GM23338 (cell line): ENCODE measurements at regions not wholly inside any gene's neighbourhood (a gene's known extent, or its start where the extent isn't known, plus 50 kb on each side); places are given as distances from the start of the nearest gene placed in this dataset.

ENCODE experiments used
- ATAC-seq: fragments of 200-7000 bp; cut with Tn5 transposase; 3 replicates; pipeline ENCODE4 v1.9.1; 2020
- DNase-seq: peaks from one replicate; pipeline ENCODE4 v3.0.0-alpha.2; 2015; ENCODE audit warnings: low spot score
- H2AFZ ChIP-seq: fragments of 200-600 bp; sonication (generic); 2 replicates; pipeline ENCODE4 v1.8.0; 2016; ENCODE audit warnings: antibody characterized with exemption, mild to moderate bottlenecking, moderate library complexity
- H3F3A ChIP-seq: fragments of 200-600 bp; sonication (generic); replicated peaks from 2 replicates; pipeline ENCODE4 v1.8.0; 2017; ENCODE audit warnings: antibody characterized with exemption, mixed run types, low read depth
- H3K27ac ChIP-seq: fragments of 200-600 bp; sonication (generic); 2 replicates; pipeline ENCODE4 v1.6.1; 2016; ENCODE audit warnings: low read depth
- H3K27me3 ChIP-seq: fragments of 200-600 bp; sonication (generic); 2 replicates; pipeline ENCODE4 v1.8.0; 2016; ENCODE audit warnings: mild to moderate bottlenecking, mixed run types, moderate library complexity; ENCODE audit not compliant: insufficient read depth
- H3K36me3 ChIP-seq: fragments of 200-600 bp; sonication (generic); 2 replicates; pipeline ENCODE4 v1.8.0; 2016; ENCODE audit warnings: mild to moderate bottlenecking; ENCODE audit not compliant: insufficient read depth
- H3K4me1 ChIP-seq: fragments of 200-600 bp; sonication (generic); 2 replicates; pipeline ENCODE4 v1.8.0; 2016; ENCODE audit warnings: mild to moderate bottlenecking, moderate library complexity; ENCODE audit not compliant: insufficient read depth
- H3K4me2 ChIP-seq: fragments of 200-600 bp; sonication (generic); 2 replicates; pipeline ENCODE4 v1.7.1; 2017; ENCODE audit warnings: mixed run types
- H3K4me3 ChIP-seq: fragments of 200-600 bp; sonication (generic); 2 replicates; pipeline ENCODE4 v1.6.1; 2016; ENCODE audit warnings: mixed run types
- H3K79me2 ChIP-seq: fragments of 200-600 bp; sonication (generic); replicated peaks from 2 replicates; pipeline ENCODE4 v1.8.0; 2017; ENCODE audit warnings: mild to moderate bottlenecking; ENCODE audit not compliant: insufficient read depth
- H3K9me2 ChIP-seq: fragments of 200-600 bp; sonication (generic); 2 replicates; pipeline ENCODE4 v1.8.0; 2017; ENCODE audit not compliant: insufficient read depth
- H4K20me1 ChIP-seq: fragments of 200-600 bp; sonication (generic); replicated peaks from 2 replicates; pipeline ENCODE4 v1.8.0; 2017; ENCODE audit warnings: mild to moderate bottlenecking; ENCODE audit not compliant: insufficient read depth
- H3K27ac Mint-ChIP-seq: 2 replicates; pipeline ENCODE4 v1.8.0; 2020; ENCODE audit warnings: inconsistent platforms, mild to moderate bottlenecking, moderate library complexity, mixed read lengths
- H3K27me3 Mint-ChIP-seq: 3 replicates; pipeline ENCODE4 v1.8.0; 2022; ENCODE audit warnings: low read depth, mild to moderate bottlenecking, moderate library complexity, mixed read lengths, inconsistent platforms; ENCODE audit not compliant: insufficient read depth, poor library complexity
- H3K36me3 Mint-ChIP-seq: 3 replicates; pipeline ENCODE4 v1.8.0; 2021; ENCODE audit warnings: low read depth, mild to moderate bottlenecking, inconsistent platforms, moderate library complexity, mixed read lengths
- H3K4me1 Mint-ChIP-seq: 3 replicates; pipeline ENCODE4 v1.8.0; 2020; ENCODE audit warnings: mild to moderate bottlenecking, inconsistent platforms, mixed read lengths
- H3K4me3 Mint-ChIP-seq: 3 replicates; pipeline ENCODE4 v1.8.0; 2021; ENCODE audit warnings: moderate library complexity, mild to moderate bottlenecking, inconsistent platforms, mixed read lengths
- H3K9me3 Mint-ChIP-seq: 3 replicates; pipeline ENCODE4 v1.8.0; 2020; ENCODE audit warnings: moderate library complexity, mild to moderate bottlenecking, inconsistent platforms, mixed read lengths
- JUNB ChIP-seq: IDR thresholded peaks from one replicate; pipeline ENCODE4 v1.6.1; 2016; ENCODE audit warnings: antibody characterized with exemption; ENCODE audit not compliant: unreplicated experiment
- NANOG ChIP-seq: IDR thresholded peaks from 2 replicates; pipeline ENCODE4 v1.6.1; 2016; ENCODE audit warnings: antibody characterized with exemption, borderline replicate concordance
- ZNF114 ChIP-seq: fragments of 250-450 bp; sonication (Bioruptor Pico); IDR thresholded peaks from 2 replicates; pipeline ENCODE4 v1.5.0; 2020; ENCODE audit warnings: mild to moderate bottlenecking, moderate library complexity
- TF ChIP-seq, protein P1 (sequence below): IDR thresholded peaks from one replicate; pipeline ENCODE4 v1.6.1; 2018; ENCODE audit warnings: antibody characterized with exemption; ENCODE audit not compliant: unreplicated experiment
- TF ChIP-seq, protein P2 (sequence below), 2 experiments: fragments of 200-600 bp in 1 of 2; sonication (generic) in 1 of 2; conservative IDR thresholded peaks; 2 replicates each; pipeline versions ENCODE4 v1.5.1 to v1.6.1; 2016 to 2017; ENCODE audit warnings: antibody characterized with exemption in 2 of 2, low read depth in 2 of 2, mild to moderate bottlenecking in 2 of 2, moderate library complexity in 1 of 2
- TF ChIP-seq, protein P3 (sequence below): fragments of 250-450 bp; sonication (Bioruptor Pico); IDR thresholded peaks from 2 replicates; pipeline ENCODE4 v1.5.0; 2020; ENCODE audit warnings: mild to moderate bottlenecking, moderate library complexity

DNA sequence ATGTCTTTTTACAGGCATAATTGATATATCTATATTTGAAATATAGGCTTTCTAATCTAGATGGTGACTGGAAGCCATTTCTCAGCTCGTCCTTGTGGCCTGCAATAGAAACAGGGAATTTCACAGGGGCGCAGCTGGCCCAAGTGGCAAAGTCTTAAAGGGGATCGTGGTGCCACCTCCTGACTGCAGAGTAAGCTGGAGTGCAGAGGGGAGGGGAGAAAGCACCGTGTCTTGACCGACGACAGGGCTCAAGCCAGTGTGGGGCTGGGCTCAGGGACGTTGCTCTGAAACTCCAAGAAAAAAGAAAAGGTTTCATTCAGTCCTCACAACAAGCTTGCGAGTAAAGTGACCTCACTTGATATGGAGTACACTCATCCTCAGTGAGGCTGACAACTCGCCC is 255.1 kb downstream of the DCDC2C start:
- Histone ChIP-seq H3K27me3 (no peaks in the 10 kb centered on the region), H3K4me2 (no peak overlapping the region), H2AFZ (no peak overlapping the region), H3K9me2 (no peaks in the 10 kb centered on the region), H3K79me2 (no peaks in the 10 kb centered on the region), H3K27ac (no peak overlapping the region), H3F3A (no peaks in the 10 kb centered on the region), H3K36me3 (no peaks in the 10 kb centered on the region; the same call in 1 of the 2 replicates), H3K4me3 (no peak overlapping the region), H3K4me1 (no peaks in the 10 kb centered on the region), H4K20me1 (no peaks in the 10 kb centered on the region)
- DNase-seq (no peak), ATAC-seq (no peak)
- no peaks in the 10 kb centered on the region for H3K27me3 Mint-ChIP-seq
- H3K9me3 Mint-ChIP-seq: peaks cover 65% of the 10 kb centered on the region
- TF ChIP-seq, protein P1, sequence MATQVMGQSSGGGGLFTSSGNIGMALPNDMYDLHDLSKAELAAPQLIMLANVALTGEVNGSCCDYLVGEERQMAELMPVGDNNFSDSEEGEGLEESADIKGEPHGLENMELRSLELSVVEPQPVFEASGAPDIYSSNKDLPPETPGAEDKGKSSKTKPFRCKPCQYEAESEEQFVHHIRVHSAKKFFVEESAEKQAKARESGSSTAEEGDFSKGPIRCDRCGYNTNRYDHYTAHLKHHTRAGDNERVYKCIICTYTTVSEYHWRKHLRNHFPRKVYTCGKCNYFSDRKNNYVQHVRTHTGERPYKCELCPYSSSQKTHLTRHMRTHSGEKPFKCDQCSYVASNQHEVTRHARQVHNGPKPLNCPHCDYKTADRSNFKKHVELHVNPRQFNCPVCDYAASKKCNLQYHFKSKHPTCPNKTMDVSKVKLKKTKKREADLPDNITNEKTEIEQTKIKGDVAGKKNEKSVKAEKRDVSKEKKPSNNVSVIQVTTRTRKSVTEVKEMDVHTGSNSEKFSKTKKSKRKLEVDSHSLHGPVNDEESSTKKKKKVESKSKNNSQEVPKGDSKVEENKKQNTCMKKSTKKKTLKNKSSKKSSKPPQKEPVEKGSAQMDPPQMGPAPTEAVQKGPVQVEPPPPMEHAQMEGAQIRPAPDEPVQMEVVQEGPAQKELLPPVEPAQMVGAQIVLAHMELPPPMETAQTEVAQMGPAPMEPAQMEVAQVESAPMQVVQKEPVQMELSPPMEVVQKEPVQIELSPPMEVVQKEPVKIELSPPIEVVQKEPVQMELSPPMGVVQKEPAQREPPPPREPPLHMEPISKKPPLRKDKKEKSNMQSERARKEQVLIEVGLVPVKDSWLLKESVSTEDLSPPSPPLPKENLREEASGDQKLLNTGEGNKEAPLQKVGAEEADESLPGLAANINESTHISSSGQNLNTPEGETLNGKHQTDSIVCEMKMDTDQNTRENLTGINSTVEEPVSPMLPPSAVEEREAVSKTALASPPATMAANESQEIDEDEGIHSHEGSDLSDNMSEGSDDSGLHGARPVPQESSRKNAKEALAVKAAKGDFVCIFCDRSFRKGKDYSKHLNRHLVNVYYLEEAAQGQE: no peak
- TF ChIP-seq, protein P2, sequence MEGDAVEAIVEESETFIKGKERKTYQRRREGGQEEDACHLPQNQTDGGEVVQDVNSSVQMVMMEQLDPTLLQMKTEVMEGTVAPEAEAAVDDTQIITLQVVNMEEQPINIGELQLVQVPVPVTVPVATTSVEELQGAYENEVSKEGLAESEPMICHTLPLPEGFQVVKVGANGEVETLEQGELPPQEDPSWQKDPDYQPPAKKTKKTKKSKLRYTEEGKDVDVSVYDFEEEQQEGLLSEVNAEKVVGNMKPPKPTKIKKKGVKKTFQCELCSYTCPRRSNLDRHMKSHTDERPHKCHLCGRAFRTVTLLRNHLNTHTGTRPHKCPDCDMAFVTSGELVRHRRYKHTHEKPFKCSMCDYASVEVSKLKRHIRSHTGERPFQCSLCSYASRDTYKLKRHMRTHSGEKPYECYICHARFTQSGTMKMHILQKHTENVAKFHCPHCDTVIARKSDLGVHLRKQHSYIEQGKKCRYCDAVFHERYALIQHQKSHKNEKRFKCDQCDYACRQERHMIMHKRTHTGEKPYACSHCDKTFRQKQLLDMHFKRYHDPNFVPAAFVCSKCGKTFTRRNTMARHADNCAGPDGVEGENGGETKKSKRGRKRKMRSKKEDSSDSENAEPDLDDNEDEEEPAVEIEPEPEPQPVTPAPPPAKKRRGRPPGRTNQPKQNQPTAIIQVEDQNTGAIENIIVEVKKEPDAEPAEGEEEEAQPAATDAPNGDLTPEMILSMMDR (conservative IDR thresholded peaks at IDR 0.05; ENCODE audit: low read depth in 2 of 2): peak in 1 of 2 experiments; percentile 33; a peak in 2 of 4 replicates
- no peak overlapping the region for H3K27ac Mint-ChIP-seq
- no peak overlapping the region for H3K4me3 Mint-ChIP-seq
- H3K36me3 Mint-ChIP-seq: 0 out of 3 replicates have a peak, but pooled peaks cover 3% of the 10 kb centered on the region
- H3K4me1 Mint-ChIP-seq: no peaks in the 10 kb centered on the region

DNA sequence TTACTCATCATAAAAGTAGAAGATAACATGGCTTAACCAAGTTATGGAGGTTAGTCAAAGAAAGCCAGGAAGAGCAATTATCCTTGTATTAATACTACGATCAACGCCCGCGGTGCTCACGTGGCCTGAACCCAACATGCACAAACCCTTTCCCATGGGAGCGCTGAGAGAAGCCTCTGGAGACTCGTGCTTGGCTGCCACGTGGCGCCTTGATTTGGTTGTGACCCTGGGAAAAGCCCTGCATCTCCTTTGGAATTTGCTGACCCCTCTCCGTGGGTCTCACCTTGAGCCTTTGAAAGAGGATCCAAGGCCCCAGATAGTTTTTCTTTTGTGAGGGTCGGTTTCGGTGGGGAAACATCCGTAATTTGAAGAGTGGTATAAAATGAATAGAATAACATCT is 255.6 kb downstream of the DCDC2C start:
- H4K20me1 ChIP-seq: no peaks in the 10 kb centered on the region
- no peaks in the 10 kb centered on the region for H3K9me2 ChIP-seq
- peak; percentile 23; the same call in 2 of the 3 replicates for ATAC-seq
- H2AFZ ChIP-seq: no peak overlapping the region
- no peaks in the 10 kb centered on the region; the same call in 1 of the 2 replicates for H3K36me3 ChIP-seq
- peak; percentile 27 for DNase-seq
- H3K4me2 ChIP-seq: no peak overlapping the region
- H3K36me3 Mint-ChIP-seq: 0 out of 3 replicates have a peak, but pooled peaks cover 3% of the 10 kb centered on the region
- H3K79me2 ChIP-seq: no peaks in the 10 kb centered on the region
- H3K9me3 Mint-ChIP-seq: peaks cover 64% of the 10 kb centered on the region
- H3K27me3 Mint-ChIP-seq: no peaks in the 10 kb centered on the region
- H3K27ac Mint-ChIP-seq: no peak overlapping the region; the same call in 1 of the 2 replicates
- no peaks in the 10 kb centered on the region for H3K4me1 ChIP-seq
- H3K27ac ChIP-seq: no peak overlapping the region
- no peak overlapping the region for H3K4me3 Mint-ChIP-seq
- no peaks in the 10 kb centered on the region for H3K27me3 ChIP-seq
- H3F3A ChIP-seq: no peaks in the 10 kb centered on the region
- H3K4me3 ChIP-seq: no peak overlapping the region
- H3K4me1 Mint-ChIP-seq: no peaks in the 10 kb centered on the region
- TF ChIP-seq ZNF114 (CRISPR knock-in tag): no peak
- TF ChIP-seq, protein P1: no peak
- no peak for TF ChIP-seq JUNB
- TF ChIP-seq, protein P3, sequence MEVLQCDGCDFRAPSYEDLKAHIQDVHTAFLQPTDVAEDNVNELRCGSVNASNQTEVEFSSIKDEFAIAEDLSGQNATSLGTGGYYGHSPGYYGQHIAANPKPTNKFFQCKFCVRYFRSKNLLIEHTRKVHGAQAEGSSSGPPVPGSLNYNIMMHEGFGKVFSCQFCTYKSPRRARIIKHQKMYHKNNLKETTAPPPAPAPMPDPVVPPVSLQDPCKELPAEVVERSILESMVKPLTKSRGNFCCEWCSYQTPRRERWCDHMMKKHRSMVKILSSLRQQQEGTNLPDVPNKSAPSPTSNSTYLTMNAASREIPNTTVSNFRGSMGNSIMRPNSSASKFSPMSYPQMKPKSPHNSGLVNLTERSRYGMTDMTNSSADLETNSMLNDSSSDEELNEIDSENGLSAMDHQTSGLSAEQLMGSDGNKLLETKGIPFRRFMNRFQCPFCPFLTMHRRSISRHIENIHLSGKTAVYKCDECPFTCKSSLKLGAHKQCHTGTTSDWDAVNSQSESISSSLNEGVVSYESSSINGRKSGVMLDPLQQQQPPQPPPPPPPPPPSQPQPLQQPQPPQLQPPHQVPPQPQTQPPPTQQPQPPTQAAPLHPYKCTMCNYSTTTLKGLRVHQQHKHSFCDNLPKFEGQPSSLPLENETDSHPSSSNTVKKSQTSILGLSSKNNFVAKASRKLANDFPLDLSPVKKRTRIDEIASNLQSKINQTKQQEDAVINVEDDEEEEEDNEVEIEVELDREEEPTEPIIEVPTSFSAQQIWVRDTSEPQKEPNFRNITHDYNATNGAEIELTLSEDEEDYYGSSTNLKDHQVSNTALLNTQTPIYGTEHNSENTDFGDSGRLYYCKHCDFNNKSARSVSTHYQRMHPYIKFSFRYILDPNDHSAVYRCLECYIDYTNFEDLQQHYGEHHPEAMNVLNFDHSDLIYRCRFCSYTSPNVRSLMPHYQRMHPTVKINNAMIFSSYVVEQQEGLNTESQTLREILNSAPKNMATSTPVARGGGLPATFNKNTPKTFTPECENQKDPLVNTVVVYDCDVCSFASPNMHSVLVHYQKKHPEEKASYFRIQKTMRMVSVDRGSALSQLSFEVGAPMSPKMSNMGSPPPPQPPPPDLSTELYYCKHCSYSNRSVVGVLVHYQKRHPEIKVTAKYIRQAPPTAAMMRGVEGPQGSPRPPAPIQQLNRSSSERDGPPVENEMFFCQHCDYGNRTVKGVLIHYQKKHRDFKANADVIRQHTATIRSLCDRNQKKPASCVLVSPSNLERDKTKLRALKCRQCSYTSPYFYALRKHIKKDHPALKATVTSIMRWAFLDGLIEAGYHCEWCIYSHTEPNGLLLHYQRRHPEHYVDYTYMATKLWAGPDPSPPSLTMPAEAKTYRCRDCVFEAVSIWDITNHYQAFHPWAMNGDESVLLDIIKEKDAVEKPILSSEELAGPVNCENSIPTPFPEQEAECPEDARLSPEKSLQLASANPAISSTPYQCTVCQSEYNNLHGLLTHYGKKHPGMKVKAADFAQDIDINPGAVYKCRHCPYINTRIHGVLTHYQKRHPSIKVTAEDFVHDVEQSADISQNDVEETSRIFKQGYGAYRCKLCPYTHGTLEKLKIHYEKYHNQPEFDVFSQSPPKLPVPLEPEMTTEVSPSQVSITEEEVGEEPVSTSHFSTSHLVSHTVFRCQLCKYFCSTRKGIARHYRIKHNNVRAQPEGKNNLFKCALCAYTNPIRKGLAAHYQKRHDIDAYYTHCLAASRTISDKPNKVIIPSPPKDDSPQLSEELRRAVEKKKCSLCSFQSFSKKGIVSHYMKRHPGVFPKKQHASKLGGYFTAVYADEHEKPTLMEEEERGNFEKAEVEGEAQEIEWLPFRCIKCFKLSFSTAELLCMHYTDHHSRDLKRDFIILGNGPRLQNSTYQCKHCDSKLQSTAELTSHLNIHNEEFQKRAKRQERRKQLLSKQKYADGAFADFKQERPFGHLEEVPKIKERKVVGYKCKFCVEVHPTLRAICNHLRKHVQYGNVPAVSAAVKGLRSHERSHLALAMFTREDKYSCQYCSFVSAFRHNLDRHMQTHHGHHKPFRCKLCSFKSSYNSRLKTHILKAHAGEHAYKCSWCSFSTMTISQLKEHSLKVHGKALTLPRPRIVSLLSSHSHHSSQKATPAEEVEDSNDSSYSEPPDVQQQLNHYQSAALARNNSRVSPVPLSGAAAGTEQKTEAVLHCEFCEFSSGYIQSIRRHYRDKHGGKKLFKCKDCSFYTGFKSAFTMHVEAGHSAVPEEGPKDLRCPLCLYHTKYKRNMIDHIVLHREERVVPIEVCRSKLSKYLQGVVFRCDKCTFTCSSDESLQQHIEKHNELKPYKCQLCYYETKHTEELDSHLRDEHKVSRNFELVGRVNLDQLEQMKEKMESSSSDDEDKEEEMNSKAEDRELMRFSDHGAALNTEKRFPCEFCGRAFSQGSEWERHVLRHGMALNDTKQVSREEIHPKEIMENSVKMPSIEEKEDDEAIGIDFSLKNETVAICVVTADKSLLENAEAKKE (CRISPR knock-in tag): no peak
- TF ChIP-seq NANOG: no peak
